SK-MEL-5 (cell line): ENCODE measurements at regions not wholly inside any gene's neighbourhood (a gene's known extent, or its start where the extent isn't known, plus 50 kb on each side); places are given as distances from the start of the nearest gene placed in this dataset.

Experiments used
- DNase-seq: peaks from one replicate; pipeline ENCODE4 v3.0.0-alpha.2; 2016; ENCODE audit warnings: low read depth, low spot score
- in situ Hi-C: cut with HindIII; loops from 2 replicates; pipeline ENCODE4 v1.10.0; 2016; ENCODE audit warnings: low sequenced_read_pairs, high pct_unique_total_duplicates, low pct_unique_long_range_greater_than_20kb

GRCh38 chr13:103236213-103236612 lies 170.0 kb upstream of the SLC10A2 start:
- peak; percentile 38 for DNase-seq
- in situ Hi-C loops, result no loop called here

- in situ Hi-C loops, result no loop called here
- DNase-seq, result no peak
These were observed 163.5 kb upstream of the SLC10A2 start for GRCh38 chr13:103229674-103230073.

GRCh38 chr13:103224804-103225203 lies 158.6 kb upstream of the SLC10A2 start:
- in situ Hi-C loops, result no loop called here
- DNase-seq, result no peak

- in situ Hi-C loops, result no loop called here
- DNase-seq, result no peak
These were observed 156.5 kb upstream of the SLC10A2 start for GRCh38 chr13:103222683-103223082.

GRCh38 chr13:103218253-103218652 lies 152.0 kb upstream of the SLC10A2 start:
- no peak for DNase-seq
- in situ Hi-C loops, result no loop called here

- in situ Hi-C loops, result no loop called here
- DNase-seq, result no peak
These were observed 146.9 kb upstream of the SLC10A2 start for GRCh38 chr13:103213152-103213551.

- in situ Hi-C loops, result no loop called here
These were observed 144.1 kb upstream of the SLC10A2 start for GRCh38 chr13:103210348-103210747.

GRCh38 chr13:103203735-103204330 lies 137.6 kb upstream of the SLC10A2 start:
- in situ Hi-C loops, result no loop called here
- no peak for DNase-seq

More at GRCh38 chr13:103210348-103210747, 144.1 kb upstream of the SLC10A2 start:
- DNase-seq, result no peak

- in situ Hi-C loops, result no loop called here
- DNase-seq, result no peak
These were observed 134.1 kb upstream of the SLC10A2 start for GRCh38 chr13:103200118-103200885.

- in situ Hi-C loops, result no loop called here
- no peak for DNase-seq
These were observed 133.3 kb upstream of the SLC10A2 start for GRCh38 chr13:103199380-103200088.

- DNase-seq, result no peak
- in situ Hi-C loops, result no loop called here
These were observed 130.1 kb upstream of the SLC10A2 start for GRCh38 chr13:103196356-103196755.

GRCh38 chr13:103195762-103196161 lies 129.5 kb upstream of the SLC10A2 start:
- in situ Hi-C loops, result no loop called here
- DNase-seq, result no peak

GRCh38 chr13:103194871-103195270 lies 128.7 kb upstream of the SLC10A2 start:
- no peak for DNase-seq
- in situ Hi-C loops, result no loop called here

GRCh38 chr13:103192511-103193135 lies 126.4 kb upstream of the SLC10A2 start:
- in situ Hi-C loops, result no loop called here
- DNase-seq, result no peak

GRCh38 chr13:103190841-103191240 lies 124.6 kb upstream of the SLC10A2 start:
- no peak for DNase-seq
- in situ Hi-C loops, result no loop called here

- DNase-seq, result peak; percentile 45
These were observed 122.6 kb upstream of the SLC10A2 start for GRCh38 chr13:103188713-103189326.

GRCh38 chr13:103187721-103188156 lies 121.5 kb upstream of the SLC10A2 start:
- in situ Hi-C loops, result no loop called here
- no peak for DNase-seq

More at GRCh38 chr13:103188713-103189326, 122.6 kb upstream of the SLC10A2 start:
- in situ Hi-C loops, result no loop called here

- no peak for DNase-seq
- in situ Hi-C loops, result no loop called here
These were observed 118.2 kb upstream of the SLC10A2 start for GRCh38 chr13:103184413-103184812.
